Esophagus squamous epithelium (tissue), 5 donors: ENCODE measurements at regions not wholly inside any gene's neighbourhood (a gene's known extent, or its start where the extent isn't known, plus 50 kb on each side); places are given as distances from the start of the nearest gene placed in this dataset.
A peak's percentile ranks its signal among the peaks of the same experiment; 100 is the strongest.

ENCODE experiments used
- DNase-seq: peaks from one replicate; lab custom pipeline; 2025; lab: John Stamatoyannopoulos, UW
- H3K27ac ChIP-seq, 4 donors: fragments of 200-600 bp; sonication (generic); one replicate each; pipeline ENCODE4 v1.5.1; 2016 to 2019; ENCODE audit warnings: mild to moderate bottlenecking in 1 of 4
- H3K27me3 ChIP-seq, 4 donors: fragments of 200-600 bp; sonication (generic); 1 replicate in 3 of 4; 2 replicates in 1 of 4; pipeline versions ENCODE4 v1.5.1 to v1.6.0; 2017 to 2021; ENCODE audit warnings: antibody characterized with exemption in 1 of 4
- H3K36me3 ChIP-seq, 3 donors: fragments of 200-600 bp; sonication (generic); one replicate each; pipeline ENCODE4 v1.5.1; 2016 to 2019
- H3K4me1 ChIP-seq, 3 donors: fragments of 200-600 bp; sonication (generic); one replicate each; pipeline ENCODE4 v1.5.1; 2017 to 2019
- H3K4me3 ChIP-seq, 4 donors: fragments of 200-600 bp; sonication (generic); 1 replicate in 3 of 4; 2 replicates in 1 of 4; pipeline ENCODE4 v1.5.1; 2016 to 2019; ENCODE audit warnings: mild to moderate bottlenecking in 2 of 4, moderate library complexity in 1 of 4
- H3K9me3 ChIP-seq, 3 donors: fragments of 200-600 bp; sonication (generic); one replicate each; pipeline ENCODE4 v1.5.1; 2016 to 2019
- POLR2A ChIP-seq, 4 donors: fragments of 450-650 bp; IDR thresholded peaks; one replicate each; pipeline ENCODE4 v1.6.1; 2017; ENCODE audit warnings: antibody characterized with exemption in 4 of 4, mild to moderate bottlenecking in 4 of 4, moderate library complexity in 3 of 4
- WGBS, 2 donors: methylation state at CpG; one replicate each; pipeline ENCODE4 v1.1.5; 2018; 5-methylcytosine and 5-hydroxymethylcytosine counted together
- intact Hi-C: fragments of 100-400 bp; cut with DNase I; formaldehyde crosslinking; loops from one replicate; pipeline ENCODE4 v1.15.0; 2022
- TF ChIP-seq, protein P1 (sequence below), 6 experiments: fragments of 450-650 bp in 4 of 6; fragments of 200-600 bp in 2 of 6; sonication (generic) in 2 of 6; IDR thresholded peaks; one replicate each; pipeline ENCODE4 v1.5.1; 2016 to 2019; ENCODE audit warnings: antibody characterized with exemption in 6 of 6, mild to moderate bottlenecking in 4 of 6, moderate library complexity in 4 of 6
- donor health status: DM: yes; HTN: yes; CAD: no.

DNA sequence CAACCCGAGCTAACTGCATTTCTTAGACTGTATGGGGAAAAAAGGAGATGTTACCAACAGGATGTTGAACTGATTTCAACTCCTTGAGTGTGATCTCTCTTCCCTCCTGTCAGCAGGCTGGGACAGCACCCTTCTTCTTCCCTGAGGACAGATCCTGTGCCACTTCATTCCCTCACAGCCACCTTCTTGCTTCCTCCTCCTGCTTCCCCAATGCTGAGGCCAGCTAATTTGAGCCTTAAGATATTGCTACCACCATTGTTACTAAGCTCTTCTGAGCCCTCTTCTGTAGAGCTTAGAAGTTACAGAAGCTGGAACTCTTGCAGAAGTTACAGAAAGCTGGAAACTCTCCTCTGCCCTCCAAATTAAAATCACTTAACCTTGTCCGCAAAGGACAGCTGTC is 88.8 kb downstream of the SPTSSA start:
- no peak overlapping the region for H3K4me3 ChIP-seq
- H3K27ac ChIP-seq: peak overlapping the region; percentile 25 to 42 (median 32)
- H3K9me3 ChIP-seq: no peaks in the 10 kb centered on the region
- H3K36me3 ChIP-seq: no peaks in the 10 kb centered on the region
- H3K27me3 ChIP-seq: no peaks in the 10 kb centered on the region
- TF ChIP-seq, protein P1, sequence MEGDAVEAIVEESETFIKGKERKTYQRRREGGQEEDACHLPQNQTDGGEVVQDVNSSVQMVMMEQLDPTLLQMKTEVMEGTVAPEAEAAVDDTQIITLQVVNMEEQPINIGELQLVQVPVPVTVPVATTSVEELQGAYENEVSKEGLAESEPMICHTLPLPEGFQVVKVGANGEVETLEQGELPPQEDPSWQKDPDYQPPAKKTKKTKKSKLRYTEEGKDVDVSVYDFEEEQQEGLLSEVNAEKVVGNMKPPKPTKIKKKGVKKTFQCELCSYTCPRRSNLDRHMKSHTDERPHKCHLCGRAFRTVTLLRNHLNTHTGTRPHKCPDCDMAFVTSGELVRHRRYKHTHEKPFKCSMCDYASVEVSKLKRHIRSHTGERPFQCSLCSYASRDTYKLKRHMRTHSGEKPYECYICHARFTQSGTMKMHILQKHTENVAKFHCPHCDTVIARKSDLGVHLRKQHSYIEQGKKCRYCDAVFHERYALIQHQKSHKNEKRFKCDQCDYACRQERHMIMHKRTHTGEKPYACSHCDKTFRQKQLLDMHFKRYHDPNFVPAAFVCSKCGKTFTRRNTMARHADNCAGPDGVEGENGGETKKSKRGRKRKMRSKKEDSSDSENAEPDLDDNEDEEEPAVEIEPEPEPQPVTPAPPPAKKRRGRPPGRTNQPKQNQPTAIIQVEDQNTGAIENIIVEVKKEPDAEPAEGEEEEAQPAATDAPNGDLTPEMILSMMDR (IDR thresholded peaks at IDR 0.05): no peak
- TF ChIP-seq POLR2A (IDR thresholded peaks at IDR 0.05): no peak
- intact Hi-C loops: no loop called here
- no peak for DNase-seq
- peaks cover 14 to 70% (median 31%) of the 10 kb centered on the region in 3 donors for H3K4me1 ChIP-seq
- WGBS, 2 donors: 45 to 53% methylated on average over 2 of the region's 2 CpGs

DNA sequence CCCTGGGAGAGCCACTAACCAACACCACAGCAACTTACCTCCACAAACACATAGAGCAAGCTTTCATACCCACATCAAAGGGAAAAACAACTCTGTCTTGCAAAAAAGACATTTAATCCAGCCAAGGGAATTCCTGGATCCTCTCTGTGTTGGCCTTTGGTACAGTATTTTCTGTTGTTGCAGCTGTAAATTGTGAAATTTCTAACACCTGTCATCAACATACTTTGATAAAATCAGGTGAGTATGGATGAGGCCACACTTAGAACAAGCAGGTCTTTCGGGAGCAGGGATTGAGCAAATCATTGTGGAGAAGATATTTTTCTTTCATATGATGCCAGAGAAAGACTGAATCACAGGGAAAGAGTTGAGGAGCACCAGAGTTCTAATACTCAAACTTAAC is 89.3 kb downstream of the SPTSSA start:
- Histone ChIP-seq H3K36me3 (no peaks in the 10 kb centered on the region), H3K4me3 (no peak overlapping the region), H3K4me1 (peaks cover 14 to 74% (median 34%) of the 10 kb centered on the region in 3 donors), H3K9me3 (no peaks in the 10 kb centered on the region), H3K27me3 (no peaks in the 10 kb centered on the region), H3K27ac (peak overlapping the region; percentile 25 to 42 (median 32))
- no peak for DNase-seq
- intact Hi-C loops: no loop called here
- TF ChIP-seq, protein P1 (IDR thresholded peaks at IDR 0.05): no peak
- no peak for TF ChIP-seq POLR2A (IDR thresholded peaks at IDR 0.05)
- WGBS, 2 donors: 32 to 38% methylated on average over 1 of the region's 1 CpG

DNA sequence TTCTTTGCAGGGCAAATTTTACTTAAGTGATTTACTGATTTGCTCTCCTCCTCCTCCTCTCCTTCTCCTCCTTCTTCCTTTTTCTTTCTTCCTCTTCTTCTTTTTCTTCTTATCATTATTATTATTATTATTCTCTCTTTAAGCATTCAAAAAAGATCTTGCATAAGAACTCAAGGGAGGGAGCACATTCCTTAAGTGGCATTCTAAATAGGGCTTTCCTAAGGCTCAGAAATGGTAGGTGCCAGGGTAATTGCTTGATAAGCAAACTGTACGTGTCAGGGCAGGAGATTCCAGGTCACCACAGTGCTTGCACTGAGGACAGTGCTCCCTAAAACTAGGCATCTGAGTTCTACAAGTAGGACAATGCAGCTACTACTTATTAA is 92.4 kb downstream of the SPTSSA start:
- no peaks in the 10 kb centered on the region for H3K36me3 ChIP-seq
- H3K9me3 ChIP-seq: no peaks in the 10 kb centered on the region
- TF ChIP-seq, protein P1 (IDR thresholded peaks at IDR 0.05): no peak
- no peak for TF ChIP-seq POLR2A (IDR thresholded peaks at IDR 0.05)
- H3K27ac ChIP-seq: peak overlapping the region in 3 of 4 donors; percentile 38 to 78 (median 42)
- H3K4me1 ChIP-seq: peaks cover 7 to 55% (median 31%) of the 10 kb centered on the region in 3 donors
- H3K27me3 ChIP-seq: no peaks in the 10 kb centered on the region
- no peak for DNase-seq
- 27 to 50% methylated on average over 1 of the region's 1 CpG for WGBS, 2 donors
- no peak overlapping the region for H3K4me3 ChIP-seq
- intact Hi-C loops: no loop called here

DNA sequence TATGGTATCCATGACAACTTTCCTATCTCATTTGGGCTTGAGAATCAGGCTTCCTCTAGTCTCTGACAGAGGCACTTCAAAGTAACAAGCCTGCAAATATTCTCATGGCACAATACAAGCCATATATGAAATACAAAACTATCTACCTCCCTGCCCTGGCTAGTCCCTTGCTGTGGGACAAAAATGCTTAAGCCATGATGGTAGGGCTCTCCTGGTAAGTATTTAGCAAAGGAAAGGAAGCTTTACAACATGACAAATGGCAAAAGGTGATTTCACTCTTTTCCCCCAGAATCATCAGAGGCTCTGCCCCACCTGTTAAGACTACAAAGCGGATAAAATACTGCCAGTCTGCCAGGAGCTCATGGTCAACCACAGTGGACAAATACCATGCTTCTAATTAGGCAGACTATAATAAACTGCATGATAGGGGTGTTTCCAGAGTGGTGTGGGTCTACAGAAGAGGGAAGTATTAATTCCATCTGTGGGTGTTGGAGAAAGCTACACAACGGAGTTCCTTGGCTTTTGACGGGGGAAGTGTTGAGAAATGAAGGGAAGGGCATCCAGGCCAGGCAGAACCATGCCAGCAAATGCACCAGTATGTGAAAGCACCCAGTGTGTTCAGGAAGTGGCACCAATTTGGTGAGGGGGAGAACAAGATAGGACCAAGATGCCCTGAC is 92.9 kb downstream of the SPTSSA start:
- Histone ChIP-seq H3K4me3 (no peak overlapping the region), H3K36me3 (no peaks in the 10 kb centered on the region), H3K27me3 (no peaks in the 10 kb centered on the region), H3K27ac (peak overlapping the region; percentile 38 to 78 (median 41)), H3K4me1 (peaks cover 7 to 53% (median 26%) of the 10 kb centered on the region in 3 donors), H3K9me3 (no peaks in the 10 kb centered on the region)
- 55 to 61% methylated on average over 3 of the region's 3 CpGs for WGBS, 2 donors
- TF ChIP-seq, protein P1 (IDR thresholded peaks at IDR 0.05): no peak
- TF ChIP-seq POLR2A (IDR thresholded peaks at IDR 0.05): no peak
- intact Hi-C loops: no loop called here
- DNase-seq: no peak

DNA sequence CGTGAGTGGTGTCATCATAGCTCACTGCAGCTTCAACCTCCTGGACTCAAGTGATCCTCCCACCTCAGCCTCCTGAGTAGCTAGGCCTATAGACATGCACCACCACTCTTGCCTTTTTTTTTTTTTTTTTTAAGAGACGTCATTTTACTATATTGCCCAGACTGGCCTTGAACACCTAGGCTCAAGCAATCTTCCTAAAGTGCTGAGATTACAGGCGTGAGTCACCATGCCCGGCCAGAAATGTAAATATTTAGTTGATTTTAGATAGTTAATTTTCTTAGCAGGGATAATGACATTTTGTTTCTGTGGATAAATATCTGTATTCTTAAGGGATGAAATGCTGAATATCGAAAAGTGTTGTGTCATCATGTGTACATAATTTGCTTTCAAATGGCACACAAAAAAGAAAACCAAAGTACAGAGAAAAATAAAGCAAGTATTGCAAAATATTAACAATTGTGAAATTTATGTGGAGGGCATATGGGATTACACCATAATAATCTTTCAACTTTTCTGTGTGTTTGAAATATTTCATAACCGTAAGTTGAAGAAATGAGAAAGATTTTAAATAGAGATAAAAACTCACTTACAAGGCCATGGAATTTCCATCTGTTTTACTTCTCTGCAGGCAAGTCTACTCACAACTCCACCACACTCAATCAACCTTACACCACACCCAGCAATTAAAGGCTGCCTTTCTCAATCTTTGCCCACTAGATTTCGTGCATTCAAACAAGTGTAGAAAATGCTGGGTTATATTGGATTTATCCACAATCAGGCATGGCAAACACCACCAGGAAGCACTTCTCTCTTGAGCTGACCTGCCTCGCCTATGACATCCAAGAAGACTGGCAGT is 93.7 kb downstream of the SPTSSA start:
- H3K9me3 ChIP-seq: no peaks in the 10 kb centered on the region
- H3K36me3 ChIP-seq: no peaks in the 10 kb centered on the region
- peak overlapping the region; percentile 38 to 78 (median 41) for H3K27ac ChIP-seq
- peaks cover 7 to 53% (median 25%) of the 10 kb centered on the region in 3 donors for H3K4me1 ChIP-seq
- intact Hi-C loops: no loop called here
- TF ChIP-seq, protein P1 (IDR thresholded peaks at IDR 0.05): no peak
- TF ChIP-seq POLR2A (IDR thresholded peaks at IDR 0.05): no peak
- H3K4me3 ChIP-seq: no peak overlapping the region
- DNase-seq: no peak
- 24 to 36% methylated on average over 7 to 8 of the region's 8 CpGs for WGBS, 2 donors
- H3K27me3 ChIP-seq: no peaks in the 10 kb centered on the region
